ENCODE measurements at regions not wholly inside any gene's neighbourhood (a gene's known extent, or its start where the extent isn't known, plus 50 kb on each side); places are given as distances from the start of the nearest gene placed in this dataset.
A peak's percentile ranks its signal among the peaks of the same experiment; 100 is the strongest.

DNA sequence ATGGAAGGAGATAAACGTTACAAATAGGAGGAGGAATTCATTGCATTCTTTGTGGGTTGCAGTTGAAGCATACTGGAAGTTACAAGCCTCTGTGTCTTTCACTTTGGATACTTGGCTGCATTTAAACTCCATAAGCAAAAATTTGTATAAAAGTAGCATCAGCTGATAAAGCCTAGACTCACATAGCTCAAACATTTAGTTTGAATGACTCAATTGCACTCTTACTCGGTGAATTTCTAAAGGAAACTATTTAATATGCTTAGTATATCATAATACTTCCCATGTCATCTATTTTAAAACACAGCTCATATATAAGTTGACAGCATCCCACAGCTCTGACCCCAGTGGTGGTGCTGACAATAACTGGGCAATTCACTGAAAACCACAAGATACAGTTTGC, 596.6 kb upstream of the ZNF608 start:
- no peak overlapping the region for H2AFZ ChIP-seq (ENCODE audit: low read length)
- H3K4me1 ChIP-seq (ENCODE audit: insufficient read depth, low read length) = no peaks in the 10 kb centered on the region
- H3K27me3 ChIP-seq (ENCODE audit: low read length) = no peaks in the 10 kb centered on the region
- ATAC-seq (0 out of 2 replicates have a peak, but pooled peaks have one; percentile 22), DNase-seq (no peak)
- H3K36me3 ChIP-seq (ENCODE audit: low read depth, low read length) = no peaks in the 10 kb centered on the region
- no peak overlapping the region for H3K9ac ChIP-seq (ENCODE audit: low read length)
- TF ChIP-seq EZH2 (IDR thresholded peaks at IDR 0.05; ENCODE audit: low read length, unreplicated experiment) = no peak
- TF ChIP-seq, protein P1, sequence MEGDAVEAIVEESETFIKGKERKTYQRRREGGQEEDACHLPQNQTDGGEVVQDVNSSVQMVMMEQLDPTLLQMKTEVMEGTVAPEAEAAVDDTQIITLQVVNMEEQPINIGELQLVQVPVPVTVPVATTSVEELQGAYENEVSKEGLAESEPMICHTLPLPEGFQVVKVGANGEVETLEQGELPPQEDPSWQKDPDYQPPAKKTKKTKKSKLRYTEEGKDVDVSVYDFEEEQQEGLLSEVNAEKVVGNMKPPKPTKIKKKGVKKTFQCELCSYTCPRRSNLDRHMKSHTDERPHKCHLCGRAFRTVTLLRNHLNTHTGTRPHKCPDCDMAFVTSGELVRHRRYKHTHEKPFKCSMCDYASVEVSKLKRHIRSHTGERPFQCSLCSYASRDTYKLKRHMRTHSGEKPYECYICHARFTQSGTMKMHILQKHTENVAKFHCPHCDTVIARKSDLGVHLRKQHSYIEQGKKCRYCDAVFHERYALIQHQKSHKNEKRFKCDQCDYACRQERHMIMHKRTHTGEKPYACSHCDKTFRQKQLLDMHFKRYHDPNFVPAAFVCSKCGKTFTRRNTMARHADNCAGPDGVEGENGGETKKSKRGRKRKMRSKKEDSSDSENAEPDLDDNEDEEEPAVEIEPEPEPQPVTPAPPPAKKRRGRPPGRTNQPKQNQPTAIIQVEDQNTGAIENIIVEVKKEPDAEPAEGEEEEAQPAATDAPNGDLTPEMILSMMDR (conservative IDR thresholded peaks at IDR 0.05; ENCODE audit: low read depth, low read length) = no peak
- TF ChIP-seq EZH2phosphoT487 (IDR thresholded peaks at IDR 0.05; ENCODE audit: borderline replicate concordance, low read length) = no peak
- H3K4me2 ChIP-seq (ENCODE audit: low read length) = no peak overlapping the region
- H3K9me3 ChIP-seq (ENCODE audit: low read length) = no peaks in the 10 kb centered on the region
- ChIA-PET CTCF (no interaction called here), POLR2A (ENCODE audit: unreplicated experiment) (no interaction called here)
- no peaks in the 10 kb centered on the region for H4K20me1 ChIP-seq (ENCODE audit: low read length)
- H3K4me3 ChIP-seq (ENCODE audit: low read length) = no peak overlapping the region
- no peaks in the 10 kb centered on the region for H3F3A ChIP-seq (ENCODE audit: low read length, unreplicated experiment)
- H3K79me2 ChIP-seq (ENCODE audit: low read length) = no peaks in the 10 kb centered on the region
- no peak overlapping the region for H3K27ac ChIP-seq (ENCODE audit: low read length)
- intact Hi-C loops (cut with micrococcal nuclease) = no loop called here
- H3K9me2 ChIP-seq (replicated peaks; ENCODE audit: low read length) = no peaks in the 10 kb centered on the region
- BruUV-seq (replicated peaks) = no TSS peak

- H4K20me1 ChIP-seq (ENCODE audit: low read length) = no peaks in the 10 kb centered on the region
- TF ChIP-seq, protein P1 (conservative IDR thresholded peaks at IDR 0.05; ENCODE audit: low read depth, low read length) = no peak
- TF ChIP-seq EZH2phosphoT487 (IDR thresholded peaks at IDR 0.05; ENCODE audit: borderline replicate concordance, low read length) (no peak), EZH2 (IDR thresholded peaks at IDR 0.05; ENCODE audit: low read length, unreplicated experiment) (no peak)
- H3K27me3 ChIP-seq (ENCODE audit: low read length) = no peaks in the 10 kb centered on the region
- H3K4me3 ChIP-seq (ENCODE audit: low read length) = no peak overlapping the region
- no peaks in the 10 kb centered on the region for H3K9me2 ChIP-seq (replicated peaks; ENCODE audit: low read length)
- no peaks in the 10 kb centered on the region for H3K36me3 ChIP-seq (ENCODE audit: low read depth, low read length)
- ATAC-seq (no peak), DNase-seq (no peak)
- ChIA-PET POLR2A (ENCODE audit: unreplicated experiment) (no interaction called here), CTCF (interaction anchor here (0.6 kb wide), 1 partner anchor 24 kb away, joined by 3 read pairs; no protein-coding TSS in a partner anchor)
- H3F3A ChIP-seq (ENCODE audit: low read length, unreplicated experiment) = no peaks in the 10 kb centered on the region
- H3K4me1 ChIP-seq (ENCODE audit: insufficient read depth, low read length) = no peaks in the 10 kb centered on the region
- BruUV-seq (replicated peaks) = no TSS peak
- no peak overlapping the region for H3K9ac ChIP-seq (ENCODE audit: low read length)
- H3K79me2 ChIP-seq (ENCODE audit: low read length) = no peaks in the 10 kb centered on the region
- H3K27ac ChIP-seq (ENCODE audit: low read length) = no peak overlapping the region
- H3K9me3 ChIP-seq (ENCODE audit: low read length) = no peaks in the 10 kb centered on the region
- no peak overlapping the region for H2AFZ ChIP-seq (ENCODE audit: low read length)
- intact Hi-C loops (cut with micrococcal nuclease) = no loop called here
- H3K4me2 ChIP-seq (ENCODE audit: low read length) = no peak overlapping the region
Observed at GRCh38 chr5:125346316-125346715, 599.9 kb upstream of the ZNF608 start.

GRCh38 chr5:125348221-125348692, 601.8 kb upstream of the ZNF608 start:
- Histone ChIP-seq H3K9ac (ENCODE audit: low read length) (no peak overlapping the region), H3K9me2 (replicated peaks; ENCODE audit: low read length) (no peaks in the 10 kb centered on the region), H3K4me3 (ENCODE audit: low read length) (no peak overlapping the region), H3F3A (ENCODE audit: low read length, unreplicated experiment) (no peaks in the 10 kb centered on the region), H2AFZ (ENCODE audit: low read length) (no peak overlapping the region), H3K4me1 (ENCODE audit: insufficient read depth, low read length) (no peaks in the 10 kb centered on the region), H3K9me3 (ENCODE audit: low read length) (no peaks in the 10 kb centered on the region), H4K20me1 (ENCODE audit: low read length) (no peaks in the 10 kb centered on the region), H3K4me2 (ENCODE audit: low read length) (no peak overlapping the region), H3K27ac (ENCODE audit: low read length) (no peak overlapping the region), H3K79me2 (ENCODE audit: low read length) (no peaks in the 10 kb centered on the region), H3K27me3 (ENCODE audit: low read length) (no peaks in the 10 kb centered on the region), H3K36me3 (ENCODE audit: low read depth, low read length) (no peaks in the 10 kb centered on the region)
- ChIA-PET CTCF (no interaction called here), POLR2A (ENCODE audit: unreplicated experiment) (no interaction called here)
- BruUV-seq (replicated peaks) = no TSS peak
- no peak for ATAC-seq
- intact Hi-C loops (cut with micrococcal nuclease) = no loop called here
- no peak for DNase-seq
- TF ChIP-seq, protein P1 (conservative IDR thresholded peaks at IDR 0.05; ENCODE audit: low read depth, low read length) = no peak
